Nephron (organoid): ENCODE measurements at regions not wholly inside any gene's neighbourhood (a gene's known extent, or its start where the extent isn't known, plus 50 kb on each side); places are given as distances from the start of the nearest gene placed in this dataset.
"Not testable (repeated sequence)": the region's sequence is repeated elsewhere in the genome, so short reads cannot be mapped to it uniquely, and the experiment has no call there.

Source experiments
- H3K27ac Mint-ChIP-seq, 3 experiments: 2 replicates each; pipeline ENCODE4 v1.8.0; 2020; ENCODE audit warnings: mixed read lengths in 3 of 3, mild to moderate bottlenecking in 2 of 3, moderate library complexity in 1 of 3
- H3K27me3 Mint-ChIP-seq: 2 replicates; pipeline ENCODE4 v1.8.0; 2021; ENCODE audit warnings: low read depth, mild to moderate bottlenecking, moderate library complexity, mixed read lengths
- H3K36me3 Mint-ChIP-seq: 2 replicates; pipeline ENCODE4 v1.8.0; 2020; ENCODE audit warnings: low read depth, mixed read lengths
- H3K4me1 Mint-ChIP-seq: 2 replicates; pipeline ENCODE4 v1.8.0; 2020; ENCODE audit warnings: mixed read lengths
- H3K4me3 Mint-ChIP-seq, 3 experiments: 2 replicates each; pipeline ENCODE4 v1.8.0; 2020; ENCODE audit warnings: mild to moderate bottlenecking in 3 of 3, mixed read lengths in 3 of 3, moderate library complexity in 2 of 3
- H3K9me3 Mint-ChIP-seq: 2 replicates; pipeline ENCODE4 v1.8.0; 2020; ENCODE audit warnings: mixed read lengths
- CTCF ChIP-seq, 3 experiments: fragments of 200-600 bp; sonication (generic); IDR thresholded peaks; one replicate each; pipeline ENCODE4 v1.5.0; 2021; ENCODE audit warnings: antibody characterized with exemption in 3 of 3; ENCODE audit not compliant: unreplicated experiment in 3 of 3

GRCh38 chr5:6096101-6096500, 282.2 kb downstream of the MED10 start:
- H3K27me3 Mint-ChIP-seq: no peaks in the 10 kb centered on the region

GRCh38 chr5:6094180-6094579, 284.2 kb downstream of the MED10 start:
- H3K4me3 Mint-ChIP-seq, H3K36me3 Mint-ChIP-seq, H3K27ac Mint-ChIP-seq, H3K27me3 Mint-ChIP-seq, H3K9me3 Mint-ChIP-seq: not testable (repeated sequence)
- H3K4me1 Mint-ChIP-seq: peaks cover 29% of the 10 kb centered on the region

More at GRCh38 chr5:6096101-6096500, 282.2 kb downstream of the MED10 start:
- Mint-ChIP-seq H3K4me1 (peaks cover 14% of the 10 kb centered on the region), H3K4me3 (no peak overlapping the region), H3K9me3 (no peaks in the 10 kb centered on the region), H3K27ac (peak overlapping the region in 1 of 3 experiments; percentile 3), H3K36me3 (no peaks in the 10 kb centered on the region)
- no peak for TF ChIP-seq CTCF (IDR thresholded peaks at IDR 0.05; ENCODE audit: unreplicated experiment in 3 of 3)

- H3K4me3 Mint-ChIP-seq: no peak overlapping the region
- H3K27me3 Mint-ChIP-seq: peaks cover 3% of the 10 kb centered on the region
- no peak for TF ChIP-seq CTCF (IDR thresholded peaks at IDR 0.05; ENCODE audit: unreplicated experiment in 3 of 3)
- H3K36me3 Mint-ChIP-seq: no peaks in the 10 kb centered on the region
- peak overlapping the region; percentile 18 to 63 (median 20) for H3K27ac Mint-ChIP-seq
- H3K9me3 Mint-ChIP-seq: no peaks in the 10 kb centered on the region
- H3K4me1 Mint-ChIP-seq: peaks cover 31% of the 10 kb centered on the region
Measured at GRCh38 chr5:6090838-6091237, 287.5 kb downstream of the MED10 start.

- Mint-ChIP-seq H3K36me3 (no peaks in the 10 kb centered on the region), H3K4me3 (no peak overlapping the region), H3K9me3 (no peaks in the 10 kb centered on the region), H3K27me3 (peaks cover 3% of the 10 kb centered on the region), H3K27ac (peak overlapping the region; percentile 20 to 63 (median 21)), H3K4me1 (peaks cover 28% of the 10 kb centered on the region)
- TF ChIP-seq CTCF (IDR thresholded peaks at IDR 0.05; ENCODE audit: unreplicated experiment in 3 of 3): no peak
Measured at GRCh38 chr5:6090079-6090654, 288.2 kb downstream of the MED10 start.

GRCh38 chr5:6088706-6089105, 289.6 kb downstream of the MED10 start:
- H3K4me3 Mint-ChIP-seq: no peak overlapping the region
- peaks cover 3% of the 10 kb centered on the region for H3K27me3 Mint-ChIP-seq
- H3K9me3 Mint-ChIP-seq: no peaks in the 10 kb centered on the region
- no peaks in the 10 kb centered on the region for H3K36me3 Mint-ChIP-seq
- H3K27ac Mint-ChIP-seq: no peak overlapping the region
- H3K4me1 Mint-ChIP-seq: peaks cover 31% of the 10 kb centered on the region
- TF ChIP-seq CTCF (IDR thresholded peaks at IDR 0.05; ENCODE audit: unreplicated experiment in 3 of 3): no peak

- Mint-ChIP-seq H3K27me3 (peaks cover 3% of the 10 kb centered on the region), H3K4me1 (peaks cover 34% of the 10 kb centered on the region), H3K4me3 (no peak overlapping the region), H3K9me3 (no peaks in the 10 kb centered on the region), H3K36me3 (no peaks in the 10 kb centered on the region), H3K27ac (no peak overlapping the region)
- no peak for TF ChIP-seq CTCF (IDR thresholded peaks at IDR 0.05; ENCODE audit: unreplicated experiment in 3 of 3)
Measured at GRCh38 chr5:6087576-6087975, 290.8 kb downstream of the MED10 start.
